WERI-Rb-1 (cell line): ENCODE measurements at regions not wholly inside any gene's neighbourhood (a gene's known extent, or its start where the extent isn't known, plus 50 kb on each side); places are given as distances from the start of the nearest gene placed in this dataset.

Source experiments
- DNase-seq: peaks from one replicate; pipeline ENCODE4 v3.0.0-alpha.2; 2020
- H3K27ac ChIP-seq: fragments of 250-450 bp; sonication (Bioruptor Pico); 2 replicates; pipeline ENCODE4 v1.5.1; 2020; ENCODE audit warnings: mild to moderate bottlenecking, moderate library complexity
- H3K27me3 ChIP-seq: fragments of 250-450 bp; sonication (Bioruptor Pico); 2 replicates; pipeline ENCODE4 v1.5.1; 2021; ENCODE audit warnings: mild to moderate bottlenecking, low read depth, moderate library complexity; ENCODE audit not compliant: insufficient read depth, severe bottlenecking
- H3K36me3 ChIP-seq: fragments of 250-450 bp; sonication (Bioruptor Pico); 2 replicates; pipeline ENCODE4 v1.5.1; 2020; ENCODE audit warnings: mild to moderate bottlenecking, moderate library complexity
- H3K4me3 ChIP-seq: 2 replicates; pipeline ENCODE4 v1.5.1; 2011; ENCODE audit warnings: low read depth, mild to moderate bottlenecking, control low read depth, low read length
- H3K9me3 ChIP-seq: fragments of 250-450 bp; sonication (Bioruptor Pico); 2 replicates; pipeline ENCODE4 v1.5.1; 2021; ENCODE audit warnings: mild to moderate bottlenecking, moderate library complexity; ENCODE audit not compliant: severe bottlenecking
- CTCF ChIP-seq: IDR thresholded peaks from 2 replicates; pipeline ENCODE4 v1.5.1; 2011; ENCODE audit warnings: low read depth, mild to moderate bottlenecking, control low read depth, inconsistent platforms, low read length

DNA sequence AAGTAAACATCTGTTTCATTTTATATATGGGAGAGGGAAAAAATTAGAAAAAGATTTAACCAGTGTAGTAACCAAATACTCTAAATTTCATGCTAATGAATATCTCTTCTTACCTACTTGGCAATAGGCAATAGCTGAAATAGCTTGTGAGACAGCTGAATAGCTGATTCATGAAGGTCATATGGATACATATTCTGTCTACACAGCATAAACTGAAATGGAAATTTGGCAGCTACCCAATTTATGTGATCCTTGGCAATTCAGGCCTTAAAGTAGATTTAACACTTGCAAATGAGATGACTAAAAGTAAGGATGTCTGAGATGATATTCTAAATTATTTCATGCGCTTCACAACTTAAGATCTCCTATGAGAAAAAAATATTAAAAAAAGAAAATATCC lies 261.2 kb upstream of the SEMA3A start:
- Histone ChIP-seq H3K9me3 (no peaks in the 10 kb centered on the region), H3K4me3 (no peak overlapping the region), H3K27ac (no peak overlapping the region), H3K36me3 (no peaks in the 10 kb centered on the region), H3K27me3 (no peaks in the 10 kb centered on the region)
- DNase-seq, result no peak
- TF ChIP-seq CTCF, result no peak

GRCh38 chr7:84454174-84454959 lies 259.8 kb upstream of the SEMA3A start:
- H3K36me3 ChIP-seq, result no peaks in the 10 kb centered on the region
- no peaks in the 10 kb centered on the region for H3K9me3 ChIP-seq
- TF ChIP-seq CTCF, result no peak
- no peak for DNase-seq
- H3K27ac ChIP-seq, result no peak overlapping the region
- H3K4me3 ChIP-seq, result no peak overlapping the region
- no peaks in the 10 kb centered on the region for H3K27me3 ChIP-seq

DNA sequence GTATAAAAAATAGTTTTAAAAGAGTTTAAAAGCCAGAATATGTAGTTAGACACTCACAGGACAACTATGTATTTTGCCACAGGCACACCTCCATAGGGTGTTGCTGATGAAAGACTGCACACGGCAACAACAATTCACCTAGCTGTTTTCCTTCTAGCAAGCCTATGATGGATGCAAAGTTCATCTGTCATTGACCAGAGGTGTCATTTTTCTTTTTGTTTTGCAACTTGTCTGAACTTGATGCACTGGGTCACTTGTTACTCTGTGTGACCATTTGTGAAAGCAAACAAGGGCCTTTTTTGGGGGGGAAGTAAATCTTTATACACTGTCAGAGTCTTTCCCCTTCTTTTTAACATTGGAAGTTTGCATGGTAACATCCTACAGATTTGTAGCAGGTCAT lies 258.0 kb upstream of the SEMA3A start:
- no peak for TF ChIP-seq CTCF
- H3K9me3 ChIP-seq, result no peaks in the 10 kb centered on the region
- H3K36me3 ChIP-seq, result no peaks in the 10 kb centered on the region
- no peak for DNase-seq
- H3K27ac ChIP-seq, result no peak overlapping the region
- no peaks in the 10 kb centered on the region for H3K27me3 ChIP-seq
- H3K4me3 ChIP-seq, result no peak overlapping the region

- H3K27ac ChIP-seq, result no peak overlapping the region
Measured at GRCh38 chr7:84450772-84451171, 256.2 kb upstream of the SEMA3A start.

DNA sequence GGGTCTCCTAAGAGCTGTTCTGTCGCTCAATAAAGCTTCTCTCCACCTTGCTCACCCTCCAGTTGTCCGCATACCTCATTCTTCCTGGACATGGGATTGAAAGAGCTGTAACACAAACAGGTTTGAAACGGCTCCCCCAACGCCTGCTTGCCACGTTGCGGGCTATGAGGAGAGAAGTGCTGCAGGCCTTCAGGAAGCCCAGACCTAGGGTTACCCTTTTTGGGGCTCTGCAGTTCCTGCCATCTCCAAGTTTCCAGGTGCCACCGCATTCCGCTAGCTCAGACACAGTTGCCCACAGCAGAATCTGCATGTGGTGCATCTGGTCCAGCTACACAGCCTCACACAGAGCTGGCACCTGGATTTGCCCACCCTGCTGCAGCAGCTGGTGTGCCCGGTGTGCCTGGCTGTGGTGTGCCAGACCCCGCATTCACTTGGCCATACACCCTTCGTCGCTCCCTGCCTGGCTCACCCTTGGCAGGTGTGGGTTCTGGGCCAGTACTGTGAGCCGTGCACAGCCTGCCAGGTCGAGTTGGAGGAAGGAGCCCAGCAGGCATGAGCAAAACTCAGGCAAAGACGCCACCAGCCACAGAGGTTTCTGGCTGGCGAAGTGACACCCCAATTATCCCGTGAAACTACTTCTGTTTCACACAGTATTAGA lies 253.2 kb upstream of the SEMA3A start:
- TF ChIP-seq CTCF, result no peak
- DNase-seq, result no peak
- Histone ChIP-seq H3K9me3 (no peaks in the 10 kb centered on the region), H3K4me3 (no peak overlapping the region), H3K36me3 (no peaks in the 10 kb centered on the region), H3K27me3 (no peaks in the 10 kb centered on the region), H3K27ac (no peak overlapping the region)

More at GRCh38 chr7:84450772-84451171, 256.2 kb upstream of the SEMA3A start:
- Histone ChIP-seq H3K4me3 (no peak overlapping the region), H3K27me3 (no peaks in the 10 kb centered on the region), H3K36me3 (no peaks in the 10 kb centered on the region), H3K9me3 (no peaks in the 10 kb centered on the region)
- TF ChIP-seq CTCF, result no peak
- DNase-seq, result no peak
